Breast epithelium (tissue), 3 donors: ENCODE measurements at regions not wholly inside any gene's neighbourhood (a gene's known extent, or its start where the extent isn't known, plus 50 kb on each side); places are given as distances from the start of the nearest gene placed in this dataset.

ENCODE experiments used
- CTCF ChIP-seq, 3 donors: fragments of 450-650 bp; IDR thresholded peaks; one replicate each; pipeline ENCODE4 v1.5.1; 2016 to 2017; ENCODE audit warnings: antibody characterized with exemption in 3 of 3, mild to moderate bottlenecking in 3 of 3, moderate library complexity in 3 of 3
- POLR2AphosphoS5 ChIP-seq, 3 donors: sonication (generic); formaldehyde crosslinking; IDR thresholded peaks; one replicate each; pipeline ENCODE4 v1.6.1; 2017; ENCODE audit warnings: antibody characterized with exemption in 3 of 3

- TF ChIP-seq CTCF (IDR thresholded peaks at IDR 0.05) (no peak), POLR2AphosphoS5 (IDR thresholded peaks at IDR 0.05) (no peak)
Measured at GRCh38 chr17:71496552-71496951, 624.3 kb upstream of the SOX9 start.
